HG02840 (cell line): ENCODE measurements at regions not wholly inside any gene's neighbourhood (a gene's known extent, or its start where the extent isn't known, plus 50 kb on each side); places are given as distances from the start of the nearest gene placed in this dataset.

Experiments
- ATAC-seq: cut with Tn5 transposase; IDR thresholded peaks from one replicate; pipeline ENCODE4 v1.9.1; 2021; ENCODE audit warnings: mild to moderate bottlenecking, moderate library complexity, moderate number of reproducible peaks; ENCODE audit not compliant: unreplicated experiment, low FRiP score

GRCh38 chr10:2019803-2020202, 282.5 kb upstream of the ADARB2 start:
- ATAC-seq = no peak

- no peak for ATAC-seq
These were observed 282.0 kb upstream of the ADARB2 start for GRCh38 chr10:2019281-2019680.

- ATAC-seq = no peak
These were observed 277.2 kb upstream of the ADARB2 start for GRCh38 chr10:2014541-2014940.

DNA sequence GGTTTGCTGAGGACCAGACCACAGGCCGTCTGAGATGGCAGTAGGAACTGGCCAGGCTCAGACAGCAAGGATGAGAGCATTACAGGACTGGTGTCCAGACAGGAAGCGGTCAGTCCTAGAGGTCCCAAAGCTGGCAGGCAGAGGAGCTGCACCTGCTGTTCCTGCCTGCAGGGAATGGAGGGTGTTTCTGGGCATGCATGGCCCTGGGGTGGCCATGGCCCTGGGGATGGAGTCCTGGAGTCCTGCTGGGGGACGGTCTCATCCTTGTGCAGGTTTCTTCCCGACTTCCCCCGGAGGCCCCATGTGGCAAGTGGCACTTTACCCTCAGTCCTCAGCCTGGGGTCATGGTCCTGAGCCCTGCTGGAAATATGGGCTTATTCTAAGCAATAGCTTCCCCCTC, 274.9 kb upstream of the ADARB2 start:
- ATAC-seq = no peak

- no peak for ATAC-seq
These were observed 273.9 kb upstream of the ADARB2 start for GRCh38 chr10:2011106-2011716.

DNA sequence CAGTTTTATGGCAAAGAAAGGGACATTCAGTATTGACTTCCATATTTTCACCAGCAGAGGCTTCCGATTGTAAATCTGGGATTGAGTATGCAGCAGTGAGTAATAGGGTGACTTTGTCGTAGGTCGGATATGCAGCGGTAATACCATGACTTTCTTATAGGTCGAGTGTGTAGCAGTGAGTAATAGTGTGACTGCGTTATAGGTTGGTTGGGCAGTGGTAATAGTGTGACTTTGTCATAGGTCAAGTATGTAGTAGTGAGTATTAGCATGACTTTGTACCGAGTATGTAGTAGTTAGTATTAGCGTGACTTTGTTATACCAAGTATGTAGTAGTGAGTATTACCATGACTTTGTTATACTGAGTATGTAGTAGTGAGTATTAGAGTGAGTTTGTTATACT, 268.2 kb upstream of the ADARB2 start:
- no peak for ATAC-seq

- ATAC-seq = no peak
These were observed 255.6 kb upstream of the ADARB2 start for GRCh38 chr10:1992930-1993329.

DNA sequence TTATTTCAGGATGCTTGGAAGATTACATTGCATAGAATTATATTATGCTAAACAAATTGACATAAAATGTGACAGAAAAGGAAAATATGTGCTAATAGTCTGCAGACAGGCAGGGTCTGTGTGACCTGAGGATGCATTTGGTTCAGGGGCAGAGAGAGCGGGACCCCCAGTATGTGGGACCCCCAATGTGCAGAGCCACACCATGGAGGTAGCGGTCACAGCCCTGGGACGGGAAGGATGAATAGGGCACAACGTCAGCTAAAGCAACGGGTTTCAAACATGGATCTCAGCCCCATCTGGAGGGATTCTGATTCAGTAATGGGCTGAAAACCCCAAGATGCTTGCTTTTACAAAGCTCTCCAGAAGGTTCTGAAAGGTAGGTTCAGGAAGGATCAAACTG, 251.8 kb upstream of the ADARB2 start:
- no peak for ATAC-seq

- ATAC-seq = no peak
These were observed 244.7 kb upstream of the ADARB2 start for GRCh38 chr10:1981976-1982375.

DNA sequence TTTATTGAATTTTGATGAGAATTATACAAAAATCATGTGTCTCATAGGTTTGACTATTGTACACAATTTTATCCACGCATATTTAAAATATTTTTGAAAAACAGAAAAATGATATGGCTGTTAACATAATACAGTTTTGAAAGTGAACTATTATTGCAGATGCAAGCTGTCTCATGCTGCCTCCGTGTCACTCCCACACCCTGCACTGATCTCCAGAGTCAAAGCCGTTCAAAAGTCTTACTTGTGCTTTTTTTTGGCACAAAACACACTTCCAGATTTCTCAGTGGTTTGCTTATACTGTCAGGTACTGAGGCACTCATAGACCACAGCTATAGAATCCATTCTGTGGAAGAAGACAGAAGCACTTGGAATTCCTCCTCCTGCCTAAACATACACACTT, 243.1 kb upstream of the ADARB2 start:
- ATAC-seq = no peak

DNA sequence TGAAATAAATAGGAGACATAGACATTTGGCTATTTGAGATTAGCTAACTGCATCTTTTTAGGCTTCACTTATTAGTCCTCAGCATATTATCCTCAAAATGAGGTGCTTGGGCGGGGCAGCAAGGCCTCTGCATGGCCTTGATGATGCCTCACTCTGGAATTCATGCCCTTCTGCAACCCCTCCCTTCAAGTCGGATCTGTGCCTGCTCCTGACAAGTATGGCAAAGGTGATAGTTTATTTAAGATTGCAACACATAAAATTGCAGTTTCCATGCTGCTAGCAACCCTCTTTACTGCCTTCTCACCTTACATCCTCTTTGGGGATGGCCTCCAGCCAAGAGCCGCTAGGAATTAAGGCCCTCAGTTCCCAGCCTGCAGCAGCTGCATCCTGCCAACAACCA, 241.3 kb upstream of the ADARB2 start:
- ATAC-seq = no peak

- ATAC-seq = no peak
These were observed 240.1 kb upstream of the ADARB2 start for GRCh38 chr10:1977461-1977860.

- ATAC-seq = no peak
These were observed 235.1 kb upstream of the ADARB2 start for GRCh38 chr10:1972406-1972805.

- no peak for ATAC-seq
These were observed 231.1 kb upstream of the ADARB2 start for GRCh38 chr10:1968257-1969033.

DNA sequence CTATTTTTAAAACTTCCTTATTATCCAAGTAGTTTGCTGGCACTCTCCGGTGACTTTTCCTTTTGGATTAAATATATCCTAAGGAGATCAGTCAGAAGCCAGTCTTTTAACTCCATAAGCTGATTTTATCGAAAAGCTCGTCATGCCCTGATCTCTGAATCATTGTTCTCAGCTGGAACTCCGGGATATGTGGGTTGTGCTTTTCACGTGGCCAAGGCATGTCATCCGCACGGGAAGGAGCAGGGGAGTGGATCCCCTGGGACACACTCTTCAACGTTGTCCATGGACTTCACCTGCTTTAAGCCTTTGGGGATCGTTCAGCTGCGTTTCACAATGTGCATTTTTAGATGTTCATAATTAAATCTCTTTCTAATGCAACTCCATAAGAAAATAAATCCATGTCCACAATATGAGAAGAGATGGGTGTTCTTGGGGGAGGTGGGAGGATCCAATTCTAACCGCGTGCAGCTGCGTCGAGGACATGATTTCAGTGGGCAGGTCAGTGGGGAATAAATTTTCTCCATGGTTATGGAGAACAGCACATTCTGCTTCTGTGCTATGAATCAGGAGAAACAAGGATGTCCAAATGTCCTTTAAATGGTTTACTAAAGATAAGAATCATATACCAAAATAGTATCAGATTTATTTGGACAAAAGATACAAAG, 229.5 kb upstream of the ADARB2 start:
- no peak for ATAC-seq

DNA sequence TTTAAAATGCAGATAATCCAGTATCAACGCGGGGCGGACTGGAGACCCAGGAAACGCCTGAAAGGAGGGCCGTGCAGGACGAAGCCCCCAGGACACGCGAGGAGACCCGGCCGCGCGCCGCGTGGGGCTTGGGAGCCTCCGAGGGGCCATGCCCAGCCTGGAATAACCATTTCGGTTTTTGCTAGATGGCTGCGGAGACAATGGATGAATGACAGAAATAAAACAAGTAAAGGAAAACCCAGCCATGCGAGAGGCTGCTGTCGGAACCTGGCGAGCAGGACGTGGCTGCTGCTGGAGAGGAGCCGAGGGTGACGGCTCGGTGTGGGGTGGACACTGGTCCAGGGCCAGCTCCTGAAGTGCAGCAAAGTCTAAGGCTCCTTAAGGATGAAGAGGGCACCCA, 227.2 kb upstream of the ADARB2 start:
- ATAC-seq = no peak

DNA sequence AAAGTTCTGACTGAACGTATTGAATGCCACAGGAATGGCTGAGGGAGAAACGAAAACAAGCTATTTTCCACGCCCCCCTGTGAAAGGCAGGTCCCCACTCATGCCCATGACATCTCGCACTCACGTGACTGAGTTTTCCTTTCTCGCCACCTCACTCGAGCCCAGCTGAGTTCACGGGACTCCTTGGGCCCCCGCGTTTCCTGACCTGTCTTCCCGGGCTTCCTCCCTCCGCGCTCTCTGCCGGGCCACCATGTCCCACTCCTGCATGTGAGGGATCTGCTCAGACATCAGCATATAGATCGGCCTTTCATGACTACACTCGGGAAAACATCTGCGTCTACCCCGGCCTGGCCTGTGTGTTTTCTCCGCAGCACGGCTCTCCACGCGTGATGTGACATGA, 226.0 kb upstream of the ADARB2 start:
- ATAC-seq = no peak

- no peak for ATAC-seq
These were observed 224.7 kb upstream of the ADARB2 start for GRCh38 chr10:1961989-1962388.

- ATAC-seq = no peak
These were observed 223.7 kb upstream of the ADARB2 start for GRCh38 chr10:1960982-1961381.

GRCh38 chr10:1957057-1957456, 219.7 kb upstream of the ADARB2 start:
- no peak for ATAC-seq

- ATAC-seq = no peak
These were observed 217.0 kb upstream of the ADARB2 start for GRCh38 chr10:1954300-1954699.
